ENCODE measurements at regions not wholly inside any gene's neighbourhood (a gene's known extent, or its start where the extent isn't known, plus 50 kb on each side); places are given as distances from the start of the nearest gene placed in this dataset.

GRCh38 chr7:135802697-135803096 is 54.1 kb upstream of the FAM180A start:
- Histone ChIP-seq H3K9me1 (replicated peaks; ENCODE audit: control insufficient read depth, extremely low read depth, insufficient read depth, low read length) (no peaks in the 10 kb centered on the region), H3K9ac (replicated peaks; ENCODE audit: extremely low read depth, insufficient read depth, low read length) (no peak overlapping the region), H3K79me2 (ENCODE audit: control insufficient read depth, insufficient read depth, low read length) (no peaks in the 10 kb centered on the region), H2AFZ (ENCODE audit: low read depth, low read length) (no peak overlapping the region), H3K4me1 (ENCODE audit: control insufficient read depth, extremely low read depth, insufficient read depth, low read length) (no peaks in the 10 kb centered on the region), H3K27ac (ENCODE audit: insufficient read depth, low read depth, low read length) (no peak overlapping the region), H3K4me3 (replicated peaks in 1 of 3; ENCODE audit: insufficient read depth in 1 of 3, low read depth in 1 of 3, low read length in 3 of 3) (no peak overlapping the region), H3K36me3 (ENCODE audit: control insufficient read depth in 2 of 2, extremely low read depth in 1 of 2, insufficient read depth in 2 of 2, low read length in 2 of 2) (no peaks in the 10 kb centered on the region), H3K9me3 (replicated peaks; ENCODE audit: control insufficient read depth, insufficient read depth, low read length) (no peaks in the 10 kb centered on the region), H3K4me2 (ENCODE audit: insufficient read depth, low read length) (no peak overlapping the region), H4K20me1 (replicated peaks; ENCODE audit: control insufficient read depth, extremely low read depth, insufficient read depth, low read length) (no peaks in the 10 kb centered on the region), H3K27me3 (ENCODE audit: control insufficient read depth in 2 of 2, insufficient read depth in 2 of 2, low read length in 2 of 2) (peaks cover 0 to 3% of the 10 kb centered on the region in 2 experiments)
- no TSS peak for BruUV-seq (replicated peaks)
- dilution Hi-C loops (cut with MboI; ENCODE audit: extremely low pct_ligation_motif_present, low sequenced_read_pairs) (no loop called here), intact Hi-C loops (cut with micrococcal nuclease) (loop anchor here (5.0 kb wide), 2 partner anchors 605 to 1790 kb away; no protein-coding TSS in a partner anchor)
- TF ChIP-seq POLR2AphosphoS5 (IDR thresholded peaks at IDR 0.05; ENCODE audit: insufficient read depth, low read depth, low read length) (no peak), POLR2A (IDR thresholded peaks at IDR 0.05; ENCODE audit: low read depth, low read length) (no peak), MAX (IDR thresholded peaks at IDR 0.05; ENCODE audit: insufficient read depth, insufficient read length) (no peak), GATA2 (IDR thresholded peaks at IDR 0.05; ENCODE audit: insufficient read depth, insufficient read length, low read depth, low read length) (no peak), FOS (IDR thresholded peaks at IDR 0.05; ENCODE audit: borderline replicate concordance, insufficient read depth, low read length) (no peak), JUN (IDR thresholded peaks at IDR 0.05; ENCODE audit: borderline replicate concordance, insufficient read depth, insufficient read length, low read depth) (no peak), EZH2 (IDR thresholded peaks at IDR 0.05; ENCODE audit: borderline replicate concordance, low read depth, low read length, severe bottlenecking) (no peak), CTCF (IDR thresholded peaks at IDR 0.05; ENCODE audit: extremely low read depth in 1 of 2, insufficient read depth in 1 of 2, low read depth in 1 of 2, low read length in 2 of 2) (no peak), MYC (IDR thresholded peaks at IDR 0.05; ENCODE audit: low read depth, low read length) (no peak)
- ChIA-PET POLR2A (no interaction called here), CTCF (interaction anchor here (7.1 kb wide), 1 partner anchor 206 kb away, joined by 53 read pairs; no protein-coding TSS in a partner anchor)
- DNase-seq (ENCODE audit: low read depth, low spot score) (no peak), FAIRE-seq (no peak)
